CD4-positive, alpha-beta T cell (primary cell): ENCODE measurements at regions not wholly inside any gene's neighbourhood (a gene's known extent, or its start where the extent isn't known, plus 50 kb on each side); places are given as distances from the start of the nearest gene placed in this dataset.

Experiments used
- ATAC-seq: fragments of 200-7000 bp; cut with Tn5 transposase; one replicate; pipeline ENCODE4 v1.10.0; 2022; ENCODE audit warnings: mild to moderate bottlenecking; ENCODE audit not compliant: poor library complexity
- CTCF ChIA-PET: fragments of 350-600 bp; sonication (Branson Sonifier 250); formaldehyde crosslinking; loops from one replicate; lab custom pipeline; 2021; ENCODE audit warnings: antibody characterized with exemption, inconsistent platforms; lab: Charles Lee
- POLR2A ChIA-PET: fragments of 350-600 bp; sonication (Branson Sonifier 250); formaldehyde crosslinking; loops from one replicate; lab custom pipeline; 2021; ENCODE audit warnings: antibody characterized with exemption, inconsistent platforms; lab: Charles Lee
- DNase-seq, 14 experiments: peaks; one replicate each; pipeline ENCODE4 v3.0.0-alpha.2; 2013 to 2020; ENCODE audit warnings: mixed read lengths in 2 of 14
- H3K27ac ChIP-seq, 2 donors: one replicate each; pipeline versions ENCODE4 v1.5.1 to v1.7.0; 2013; ENCODE audit warnings: low read length in 2 of 2, low read depth in 1 of 2, mild to moderate bottlenecking in 1 of 2
- H3K27me3 ChIP-seq, 2 experiments: 1 replicate in 1 of 2; 2 replicates in 1 of 2; pipeline versions ENCODE4 v1.6.1 to v1.7.0; 2013; ENCODE audit warnings: low read length in 2 of 2, control low read depth in 1 of 2, mild to moderate bottlenecking in 1 of 2, moderate library complexity in 1 of 2; ENCODE audit not compliant: insufficient read depth in 2 of 2, control insufficient read depth in 1 of 2
- H3K36me3 ChIP-seq: one replicate; pipeline ENCODE4 v1.6.1; 2013; ENCODE audit warnings: low read length, control low read depth; ENCODE audit not compliant: insufficient read depth
- H3K4me1 ChIP-seq: one replicate; pipeline ENCODE4 v1.6.1; 2013; ENCODE audit warnings: low read length, control low read depth; ENCODE audit not compliant: insufficient read depth
- H3K4me3 ChIP-seq: one replicate; pipeline ENCODE4 v1.5.1; 2013; ENCODE audit warnings: mild to moderate bottlenecking, low read length, moderate library complexity
- H3K9me3 ChIP-seq, 2 experiments: 1 replicate in 1 of 2; 2 replicates in 1 of 2; pipeline versions ENCODE4 v1.6.1 to v1.7.0; 2013; ENCODE audit warnings: low read length in 2 of 2, mild to moderate bottlenecking in 2 of 2, control low read depth in 1 of 2, moderate library complexity in 1 of 2; ENCODE audit not compliant: control insufficient read depth in 1 of 2, insufficient read depth in 1 of 2
- H3K27ac Mint-ChIP-seq: one replicate; pipeline ENCODE4 v1.8.0; 2020; ENCODE audit warnings: mixed read lengths
- H3K27me3 Mint-ChIP-seq: one replicate; pipeline ENCODE4 v1.8.0; 2021; ENCODE audit warnings: mixed read lengths
- H3K36me3 Mint-ChIP-seq: one replicate; pipeline ENCODE4 v1.8.0; 2021; ENCODE audit warnings: low read depth, mixed read lengths
- H3K4me1 Mint-ChIP-seq: one replicate; pipeline ENCODE4 v1.8.0; 2021; ENCODE audit warnings: low read depth, mixed read lengths
- H3K4me3 Mint-ChIP-seq: one replicate; pipeline ENCODE4 v1.8.0; 2020; ENCODE audit warnings: mild to moderate bottlenecking, mixed read lengths
- H3K9me3 Mint-ChIP-seq: one replicate; pipeline ENCODE4 v1.8.0; 2020; ENCODE audit warnings: mixed read lengths
- CTCF ChIP-seq: fragments of 200-600 bp; IDR thresholded peaks from one replicate; pipeline ENCODE4 v1.8.0; 2022; ENCODE audit warnings: antibody characterized with exemption, mild to moderate bottlenecking
- intact Hi-C, 2 experiments: fragments of 100-400 bp; cut with DNase I in 1 of 2; cut with micrococcal nuclease in 1 of 2; formaldehyde crosslinking; loops; one replicate each; pipeline versions ENCODE4 v1.15.1 to v1.9.0; 2023 to 2025; cut with DNase I, micrococcal nuclease

DNA sequence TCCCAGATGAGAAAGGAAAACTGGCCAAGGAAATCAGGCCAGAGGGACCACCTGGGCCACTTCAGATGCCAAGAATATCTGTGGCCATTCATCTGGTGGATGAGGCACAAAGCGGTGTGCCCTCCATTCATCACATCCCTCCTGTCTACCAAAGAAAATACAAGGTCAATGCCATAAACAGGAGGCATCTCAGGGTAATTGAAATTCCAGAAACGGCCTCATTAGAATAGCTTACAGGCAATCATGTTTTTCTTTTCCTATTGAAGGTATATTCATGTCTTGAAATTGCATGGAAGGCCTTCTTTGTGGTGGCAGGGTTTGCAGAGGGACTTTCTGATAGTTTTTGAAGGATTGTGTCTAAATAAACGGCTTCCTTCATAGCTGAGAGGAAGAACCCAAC is 578.3 kb downstream of the HAO1 start:
- no peak for DNase-seq
- H3K4me1 Mint-ChIP-seq, result no peaks in the 10 kb centered on the region
- Histone ChIP-seq H3K27ac (no peak overlapping the region), H3K4me3 (no peak overlapping the region), H3K36me3 (no peaks in the 10 kb centered on the region), H3K4me1 (no peaks in the 10 kb centered on the region), H3K9me3 (peaks cover 0 to 8% of the 10 kb centered on the region in 2 experiments), H3K27me3 (no peaks in the 10 kb centered on the region)
- ChIA-PET POLR2A (no interaction called here), CTCF (no interaction called here)
- no peak overlapping the region for H3K27ac Mint-ChIP-seq
- no peak for ATAC-seq
- no peak overlapping the region for H3K4me3 Mint-ChIP-seq
- no peaks in the 10 kb centered on the region for H3K36me3 Mint-ChIP-seq
- TF ChIP-seq CTCF, result no peak
- peaks cover 13% of the 10 kb centered on the region for H3K9me3 Mint-ChIP-seq
- H3K27me3 Mint-ChIP-seq, result no peaks in the 10 kb centered on the region
- intact Hi-C loops, result no loop called here

GRCh38 chr20:7362601-7363000 is 577.7 kb downstream of the HAO1 start:
- Mint-ChIP-seq H3K4me3 (no peak overlapping the region), H3K4me1 (no peaks in the 10 kb centered on the region), H3K27me3 (no peaks in the 10 kb centered on the region), H3K9me3 (peaks cover 15% of the 10 kb centered on the region), H3K36me3 (no peaks in the 10 kb centered on the region), H3K27ac (no peak overlapping the region)
- H3K9me3 ChIP-seq, result peaks cover 0 to 11% of the 10 kb centered on the region in 2 experiments
- TF ChIP-seq CTCF, result no peak
- DNase-seq (no peak), ATAC-seq (no peak)
- no peak overlapping the region for H3K4me3 ChIP-seq
- CTCF ChIA-PET, result no interaction called here
- H3K36me3 ChIP-seq, result no peaks in the 10 kb centered on the region
- no peaks in the 10 kb centered on the region for H3K27me3 ChIP-seq
- H3K4me1 ChIP-seq, result no peaks in the 10 kb centered on the region
- POLR2A ChIA-PET, result no interaction called here
- H3K27ac ChIP-seq, result no peak overlapping the region
- intact Hi-C loops, result no loop called here

DNA sequence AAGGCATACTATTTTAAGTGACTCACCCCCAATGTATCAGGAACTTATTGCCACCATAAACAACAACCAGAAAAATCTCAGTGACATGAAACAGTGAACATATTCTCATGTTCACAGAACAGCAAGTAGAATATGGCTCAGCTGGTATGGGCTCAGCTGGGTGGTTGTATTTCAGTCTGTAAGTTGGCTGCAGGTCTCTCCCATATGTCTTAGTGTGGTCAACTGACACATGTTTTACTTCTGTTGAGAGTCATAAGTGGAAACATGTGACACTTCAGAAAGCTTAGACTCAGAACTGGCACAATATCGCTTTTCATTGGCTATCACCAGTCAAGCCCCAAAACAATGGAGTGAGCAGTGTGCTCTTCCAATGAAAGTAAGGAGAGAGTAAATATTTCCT is 574.1 kb downstream of the HAO1 start:
- POLR2A ChIA-PET, result no interaction called here
- Mint-ChIP-seq H3K27ac (no peak overlapping the region), H3K4me3 (no peak overlapping the region), H3K9me3 (peaks cover 15% of the 10 kb centered on the region), H3K4me1 (no peaks in the 10 kb centered on the region), H3K36me3 (no peaks in the 10 kb centered on the region), H3K27me3 (no peaks in the 10 kb centered on the region)
- intact Hi-C loops, result no loop called here
- H3K4me3 ChIP-seq, result no peak overlapping the region
- peaks cover 0 to 11% of the 10 kb centered on the region in 2 experiments for H3K9me3 ChIP-seq
- H3K4me1 ChIP-seq, result no peaks in the 10 kb centered on the region
- DNase-seq, result no peak
- H3K27ac ChIP-seq, result no peak overlapping the region
- H3K36me3 ChIP-seq, result no peaks in the 10 kb centered on the region
- ATAC-seq, result no peak
- no peaks in the 10 kb centered on the region for H3K27me3 ChIP-seq
- no peak for TF ChIP-seq CTCF
- CTCF ChIA-PET, result no interaction called here
